HepG2 (cell line): ENCODE measurements at regions not wholly inside any gene's neighbourhood (a gene's known extent, or its start where the extent isn't known, plus 50 kb on each side); places are given as distances from the start of the nearest gene placed in this dataset.

Experiments
- ATF3 ChIP-seq: sonication (generic); formaldehyde crosslinking; IDR thresholded peaks from 2 replicates; pipeline ENCODE4 v1.4.0; 2020; ENCODE audit warnings: missing genetic modification reagents
- EEA1 ChIP-seq: sonication (generic); formaldehyde crosslinking; IDR thresholded peaks from 2 replicates; pipeline ENCODE4 v1.5.1; 2020; ENCODE audit warnings: mild to moderate bottlenecking, missing genetic modification reagents, borderline replicate concordance
- POLR2A ChIP-seq, 2 experiments: IDR thresholded peaks; 2 replicates each; pipeline ENCODE4 v1.6.1; 2011; ENCODE audit warnings: low read depth in 2 of 2, low read length in 2 of 2, mild to moderate bottlenecking in 1 of 2, moderate library complexity in 1 of 2; ENCODE audit not compliant: insufficient read depth in 1 of 2
- TCF7L2 ChIP-seq: IDR thresholded peaks from 2 replicates; pipeline ENCODE4 v1.6.1; 2011; ENCODE audit warnings: mild to moderate bottlenecking, low read depth, low read length, moderate library complexity
- TEAD3 ChIP-seq: optimal IDR thresholded peaks from 2 replicates; pipeline ENCODE3; 2016; ENCODE audit warnings: borderline replicate concordance

DNA sequence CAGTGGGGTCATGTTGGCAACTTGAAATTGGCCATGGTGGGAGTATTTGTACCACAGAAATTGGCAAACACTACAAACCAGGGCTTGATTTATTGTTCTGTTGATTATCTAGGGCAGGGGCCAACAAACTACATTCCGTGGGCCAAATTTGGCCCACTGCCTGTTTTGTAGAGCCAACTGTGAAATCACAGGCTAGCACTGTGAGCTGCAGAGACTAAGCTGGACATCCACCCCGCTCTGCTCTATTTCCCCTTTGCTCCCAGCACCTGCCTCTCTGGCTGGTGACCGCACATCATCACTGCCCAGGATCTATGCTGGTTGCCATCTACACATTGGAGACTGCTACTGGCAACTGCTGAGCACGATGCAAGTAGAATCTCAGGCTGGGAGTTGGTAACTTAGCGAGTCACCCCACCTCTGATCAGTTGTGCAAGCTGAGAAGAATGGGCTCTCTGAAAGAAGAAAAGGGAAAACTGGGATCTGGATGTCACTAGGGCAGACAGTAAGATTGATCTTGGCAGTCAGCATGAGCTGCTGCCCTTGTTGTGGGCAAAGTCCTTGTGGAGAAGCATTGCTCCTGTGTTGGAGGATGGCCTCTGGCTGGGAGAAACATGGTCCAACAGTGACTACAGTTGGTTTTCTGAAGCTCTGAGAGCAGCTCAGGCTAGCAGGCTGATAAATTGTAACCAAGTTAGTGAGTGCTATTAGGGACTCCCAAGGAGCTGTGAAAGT, 144.7 kb upstream of the RAD23B start:
- TF ChIP-seq POLR2A (IDR thresholded peaks at IDR 0.05; ENCODE audit: insufficient read depth in 1 of 2, low read depth in 2 of 2, low read length in 2 of 2) (no peak), TEAD3 (CRISPR knock-in tag) (no peak), EEA1 (CRISPR knock-in tag) (no peak), ATF3 (CRISPR knock-in tag) (no peak), TCF7L2 (no peak)
